D341Med (cell line): ENCODE measurements at regions not wholly inside any gene's neighbourhood (a gene's known extent, or its start where the extent isn't known, plus 50 kb on each side); places are given as distances from the start of the nearest gene placed in this dataset.

Source experiments
- DNase-seq: peaks from one replicate; pipeline ENCODE4 v3.0.0; 2012; ENCODE audit warnings: low spot score

- DNase-seq: no peak
These were observed 514.3 kb upstream of the SEL1L start for GRCh38 chr14:82047777-82048470.

DNA sequence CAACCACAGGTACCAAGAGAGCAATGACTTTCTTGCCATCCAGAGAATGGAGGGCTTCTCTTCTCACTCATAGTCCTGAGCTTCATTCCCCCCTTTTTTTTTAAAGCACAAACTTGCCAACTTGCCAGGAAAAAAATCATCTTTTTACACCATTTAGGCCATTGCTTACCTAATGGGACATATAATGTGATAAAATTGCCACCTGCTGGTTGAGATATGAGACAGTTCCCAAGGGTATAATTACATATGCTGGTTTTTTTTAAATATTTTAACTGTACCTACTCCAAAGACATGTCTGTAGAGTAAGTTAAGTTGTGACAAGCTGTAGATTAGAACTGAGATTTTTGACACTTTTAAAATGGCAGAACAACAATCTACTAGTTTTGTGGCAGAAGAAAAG, 519.1 kb upstream of the SEL1L start:
- no peak for DNase-seq

DNA sequence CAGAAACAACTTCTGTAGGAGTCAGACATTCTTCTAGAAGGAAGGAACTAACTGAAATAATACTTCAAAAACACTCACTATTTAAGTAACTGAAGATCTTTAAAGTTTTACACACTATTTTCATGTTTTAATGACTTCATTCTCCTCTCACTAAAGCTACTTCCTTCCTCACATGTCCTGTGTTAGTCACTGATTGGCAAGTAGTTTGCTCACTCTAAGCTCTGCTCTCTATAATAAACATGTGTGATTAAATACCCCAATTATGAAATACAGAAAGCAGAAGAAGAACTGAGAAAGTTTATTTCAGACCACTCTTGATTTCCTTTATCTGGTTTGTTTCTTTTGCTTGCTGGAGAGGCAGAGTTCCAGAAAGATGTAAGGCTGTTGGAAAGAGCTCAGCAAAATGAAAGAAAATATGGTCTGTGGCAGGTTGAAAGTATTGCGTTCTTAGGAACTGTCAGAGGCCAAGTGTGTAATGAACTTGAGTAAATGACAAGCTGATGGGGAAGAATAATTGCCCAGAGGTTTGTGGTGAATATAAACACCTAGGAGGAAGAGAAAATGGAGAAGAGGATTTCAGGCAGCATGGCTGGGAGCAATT, 522.0 kb upstream of the SEL1L start:
- DNase-seq: no peak

DNA sequence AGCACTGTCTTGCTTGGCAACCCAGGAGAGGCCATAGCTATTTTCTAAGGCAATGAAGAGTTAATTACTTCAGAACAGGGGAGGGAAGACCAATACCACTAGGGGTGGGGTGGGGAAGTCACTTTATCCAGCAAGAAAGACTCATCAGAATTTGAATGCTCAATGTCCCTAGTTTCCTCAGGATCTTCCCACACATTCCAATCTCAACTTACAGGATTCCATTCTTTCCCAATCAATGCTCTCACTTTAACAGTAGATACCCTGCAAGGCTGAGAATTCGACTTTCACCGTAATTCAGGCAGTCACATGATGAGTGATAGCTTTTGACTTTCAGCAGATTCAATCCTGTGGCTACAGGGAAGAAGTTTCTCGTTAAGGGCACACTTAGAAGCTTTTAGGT, 526.6 kb upstream of the SEL1L start:
- DNase-seq: no peak

DNA sequence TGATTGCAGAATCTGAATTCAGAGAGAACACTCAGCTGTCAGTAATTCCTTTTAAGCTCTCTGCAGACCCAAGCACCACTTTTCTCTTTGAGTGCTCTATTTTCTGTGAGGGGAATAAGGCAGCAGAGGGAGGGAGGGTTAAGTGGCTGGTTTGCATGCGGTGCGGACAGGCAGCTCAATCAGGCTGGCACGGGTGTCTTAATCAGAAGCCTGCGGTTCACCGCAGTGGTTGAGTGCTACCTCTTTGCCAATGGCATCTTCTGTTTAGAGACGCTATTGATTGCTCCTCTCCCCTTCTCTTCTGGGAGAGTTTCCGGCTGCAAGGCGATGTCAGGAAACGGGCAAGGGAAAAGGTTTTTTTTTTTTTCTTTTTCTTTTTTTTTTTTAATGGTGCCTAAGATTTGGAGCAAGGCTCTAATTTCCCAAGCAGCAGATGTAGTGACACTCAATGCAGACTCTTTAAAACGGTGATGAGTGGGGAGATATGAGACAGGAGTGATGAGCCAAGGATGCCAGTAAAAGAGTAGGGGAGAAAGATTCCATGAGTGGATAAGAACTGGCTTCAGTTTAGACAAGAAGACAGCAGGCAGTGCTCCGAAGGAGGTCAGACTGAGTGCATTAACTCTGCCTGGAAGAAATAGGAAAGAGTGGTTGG, 533.7 kb upstream of the SEL1L start:
- DNase-seq: no peak

GRCh38 chr14:82070040-82070439, 536.4 kb upstream of the SEL1L start:
- DNase-seq: no peak

GRCh38 chr14:82070753-82071152, 537.1 kb upstream of the SEL1L start:
- DNase-seq: no peak

DNA sequence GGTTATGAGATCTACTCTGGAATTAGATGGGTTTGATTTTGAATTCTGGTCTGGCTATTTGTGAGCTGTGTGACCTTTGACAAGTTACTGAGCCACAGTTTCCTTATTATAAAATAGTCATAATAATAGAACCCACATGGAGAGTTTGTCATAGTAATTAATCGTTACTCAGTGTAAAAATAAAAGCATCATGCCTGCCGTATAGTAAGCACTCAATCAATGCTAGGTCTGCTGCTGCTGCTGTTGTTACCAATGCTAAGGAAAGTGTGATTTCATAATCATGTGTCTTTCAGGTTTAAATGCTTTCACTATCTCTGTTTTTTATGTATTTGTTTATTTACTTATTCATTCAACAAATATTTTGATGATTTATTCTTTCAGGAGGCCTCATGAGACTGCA, 539.9 kb upstream of the SEL1L start:
- DNase-seq: no peak

- no peak for DNase-seq
These were observed 541.9 kb upstream of the SEL1L start for GRCh38 chr14:82075566-82075965.

GRCh38 chr14:82079553-82079952, 545.9 kb upstream of the SEL1L start:
- DNase-seq: no peak

DNA sequence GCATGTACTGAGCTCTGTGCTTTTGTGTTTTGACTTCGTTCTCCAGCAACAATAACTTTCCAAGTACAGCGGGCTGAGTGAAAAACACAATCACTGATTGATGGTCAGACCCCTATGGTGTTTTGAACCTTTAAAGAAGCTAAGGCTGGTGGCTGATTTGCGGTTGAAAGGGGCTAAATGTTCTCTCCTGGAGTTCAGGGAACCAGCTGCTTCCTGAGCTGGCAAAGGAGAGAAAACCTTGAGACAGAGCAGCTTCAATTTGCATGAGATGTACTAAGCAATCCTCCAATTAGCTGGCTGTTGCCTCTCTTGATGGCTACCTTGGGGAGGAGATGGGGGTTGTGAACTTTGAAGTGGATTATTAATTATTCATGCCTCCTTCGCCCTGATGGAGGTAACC, 546.7 kb upstream of the SEL1L start:
- DNase-seq: no peak

GRCh38 chr14:82084813-82085212, 551.2 kb upstream of the SEL1L start:
- no peak for DNase-seq

- no peak for DNase-seq
These were observed 557.4 kb upstream of the SEL1L start for GRCh38 chr14:82091097-82091496.

DNA sequence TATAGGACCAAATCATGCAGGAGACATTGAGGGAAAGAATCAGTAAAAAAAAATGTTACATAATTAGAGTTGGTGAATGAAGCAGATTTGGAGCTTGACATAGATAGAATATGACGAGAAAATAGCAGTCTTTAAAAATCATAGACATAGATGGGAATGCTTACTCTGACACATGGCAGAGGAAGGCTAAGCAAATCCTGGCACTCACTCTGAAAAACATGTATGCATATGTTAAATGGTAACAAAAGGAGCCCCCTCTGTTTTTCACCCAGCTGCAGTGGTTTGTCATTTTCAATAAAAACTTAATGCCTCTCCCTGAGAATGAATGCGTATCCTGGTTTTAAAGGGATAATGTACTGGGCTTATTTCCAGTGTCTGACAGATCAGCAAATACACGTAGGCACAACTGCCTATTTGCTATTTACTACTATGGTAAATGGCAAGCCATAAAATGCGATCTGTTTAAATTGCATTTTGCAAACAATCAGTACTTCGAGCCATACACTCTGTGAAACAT, 561.2 kb upstream of the SEL1L start:
- DNase-seq: no peak

- no peak for DNase-seq
These were observed 570.4 kb upstream of the SEL1L start for GRCh38 chr14:82104013-82104412.

DNA sequence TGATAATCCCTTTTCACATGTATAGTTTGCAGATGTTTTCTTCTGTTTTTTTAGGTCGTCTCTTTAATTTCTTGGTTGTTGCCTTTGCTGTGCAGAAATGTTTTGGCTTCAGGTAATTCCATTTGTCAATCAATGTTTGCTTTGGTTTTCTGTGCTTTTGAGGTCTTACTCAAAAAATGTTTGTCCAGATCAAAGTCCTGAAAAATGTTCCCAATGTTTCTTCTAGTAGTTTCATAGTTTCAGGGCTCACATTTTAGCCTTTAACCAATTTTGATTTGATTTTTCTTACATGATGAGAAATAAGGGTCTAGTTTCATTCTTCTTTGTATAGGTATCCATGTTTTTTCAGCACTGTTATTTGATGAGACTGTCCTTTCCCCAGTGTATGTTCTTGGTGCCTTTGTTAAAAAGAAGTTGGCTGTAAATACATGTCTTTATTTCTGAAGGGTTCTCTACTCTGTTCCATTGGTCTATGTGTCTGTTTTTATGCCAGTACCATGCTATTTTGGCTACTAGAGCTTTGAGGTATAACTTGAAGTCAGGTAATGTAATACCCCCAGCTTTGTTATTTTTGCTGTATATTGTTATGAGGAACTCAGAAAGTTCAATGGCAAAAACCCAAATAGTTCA, 578.7 kb upstream of the SEL1L start:
- no peak for DNase-seq

GRCh38 chr14:82113007-82113406, 579.4 kb upstream of the SEL1L start:
- no peak for DNase-seq

- no peak for DNase-seq
These were observed 580.1 kb upstream of the SEL1L start for GRCh38 chr14:82113710-82114109.

- DNase-seq: no peak
These were observed 583.1 kb upstream of the SEL1L start for GRCh38 chr14:82116721-82117120.

- DNase-seq: no peak
These were observed 589.0 kb upstream of the SEL1L start for GRCh38 chr14:82122655-82123054.

- no peak for DNase-seq
These were observed 590.9 kb upstream of the SEL1L start for GRCh38 chr14:82124511-82124910.

DNA sequence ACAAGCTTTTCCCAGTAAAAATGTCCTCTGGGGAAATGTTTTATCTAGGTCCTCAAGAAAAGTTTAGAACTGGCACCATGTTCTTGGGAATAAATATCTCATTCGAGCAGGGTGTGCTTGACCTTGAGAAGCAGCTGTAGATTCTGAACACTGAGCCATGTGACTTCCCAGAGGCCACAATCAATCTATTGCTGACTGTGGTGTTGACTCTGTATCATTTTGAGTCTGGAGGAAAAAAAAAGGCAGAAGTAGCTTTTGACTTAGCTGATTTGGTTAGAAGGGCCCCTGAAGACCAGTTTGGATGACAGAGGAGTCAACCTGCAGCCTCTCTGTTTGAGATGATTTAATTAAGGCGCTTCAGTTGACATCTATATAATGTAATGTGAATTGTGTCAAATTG, 592.4 kb upstream of the SEL1L start:
- no peak for DNase-seq

- DNase-seq: no peak
These were observed 600.8 kb upstream of the SEL1L start for GRCh38 chr14:82134411-82134810.
